OCI-LY7 (cell line): ENCODE measurements at regions not wholly inside any gene's neighbourhood (a gene's known extent, or its start where the extent isn't known, plus 50 kb on each side); places are given as distances from the start of the nearest gene placed in this dataset.
A peak's percentile ranks its signal among the peaks of the same experiment; 100 is the strongest.

ENCODE experiments used
- BruUV-seq: library from RNA; stranded (reverse); fragments of 400-500 nt; replicated peaks from 2 replicates; lab custom pipeline; 2021; lab: Mats Ljungman, UMichigan
- CTCF ChIA-PET: fragments of 300-600 bp; sonication (Branson Sonifier 250); formaldehyde crosslinking; loops from one replicate; lab custom pipeline; 2022; ENCODE audit warnings: antibody characterized with exemption; ENCODE audit not compliant: unreplicated experiment; lab: Charles Lee
- POLR2A ChIA-PET: fragments of 300-600 bp; sonication (Branson Sonifier 250); formaldehyde crosslinking; loops from one replicate; lab custom pipeline; 2022; ENCODE audit warnings: antibody characterized with exemption; lab: Charles Lee
- DNase-seq: peaks from one replicate; pipeline ENCODE4 v3.0.0-alpha.2; 2015; ENCODE audit warnings: low spot score
- H2AFZ ChIP-seq: fragments of 200-600 bp; sonication (generic), shearing (Covaris generic); 2 replicates; pipeline ENCODE4 v1.6.1; 2014; ENCODE audit warnings: mild to moderate bottlenecking, antibody characterized with exemption, low read length, moderate library complexity
- H3K27ac ChIP-seq: fragments of 200-600 bp; sonication (generic); 2 replicates; pipeline ENCODE4 v1.5.1; 2014; ENCODE audit warnings: mixed run types, low read depth, mild to moderate bottlenecking, moderate library complexity, low read length, inconsistent platforms; ENCODE audit not compliant: poor library complexity, severe bottlenecking
- H3K36me3 ChIP-seq: fragments of 200-600 bp; sonication (generic); 2 replicates; pipeline ENCODE4 v1.6.1; 2014; ENCODE audit warnings: mild to moderate bottlenecking, antibody characterized with exemption, low read length, moderate library complexity, mixed read lengths; ENCODE audit not compliant: insufficient read depth
- H3K4me1 ChIP-seq: fragments of 200-600 bp; sonication (generic); 2 replicates; pipeline ENCODE4 v1.5.1; 2014; ENCODE audit warnings: mild to moderate bottlenecking, low read length; ENCODE audit not compliant: insufficient read depth, poor library complexity, severe bottlenecking
- H3K4me2 ChIP-seq: fragments of 200-600 bp; sonication (generic); 2 replicates; pipeline ENCODE4 v1.6.1; 2014; ENCODE audit warnings: mild to moderate bottlenecking, low read length
- H3K4me3 ChIP-seq: fragments of 200-600 bp; sonication (generic); 2 replicates; pipeline ENCODE4 v1.5.1; 2014; ENCODE audit warnings: mild to moderate bottlenecking, low read depth, low read length; ENCODE audit not compliant: poor library complexity, severe bottlenecking
- H3K79me2 ChIP-seq: fragments of 200-600 bp; sonication (generic); 2 replicates; pipeline ENCODE4 v1.6.1; 2016; ENCODE audit warnings: low read depth, mild to moderate bottlenecking, low read length, moderate library complexity, mixed read lengths; ENCODE audit not compliant: insufficient read depth
- H3K9me2 ChIP-seq: fragments of 200-600 bp; sonication (generic); 2 replicates; pipeline ENCODE4 v1.6.1; 2016; ENCODE audit warnings: mild to moderate bottlenecking, low read length, mixed read lengths; ENCODE audit not compliant: insufficient read depth
- H3K9me3 ChIP-seq: fragments of 200-600 bp; sonication (generic); 2 replicates; pipeline ENCODE4 v1.6.1; 2014; ENCODE audit warnings: mild to moderate bottlenecking, mixed run types, low read length, mixed read lengths
- H4K20me1 ChIP-seq: fragments of 200-600 bp; sonication (generic); 2 replicates; pipeline ENCODE4 v1.6.1; 2014; ENCODE audit warnings: mild to moderate bottlenecking, antibody characterized with exemption, low read length, moderate library complexity, mixed read lengths; ENCODE audit not compliant: insufficient read depth
- EZH2phosphoT487 ChIP-seq: fragments of 200-600 bp; sonication (generic); IDR thresholded peaks from 2 replicates; pipeline ENCODE4 v1.6.1; 2018; ENCODE audit warnings: low read depth, borderline replicate concordance, mild to moderate bottlenecking, mixed run types, antibody characterized with exemption, low read length, moderate library complexity, mixed read lengths
- intact Hi-C: fragments of 100-400 bp; cut with micrococcal nuclease; formaldehyde crosslinking; loops from one replicate; pipeline ENCODE4 v1.10.0; 2022; ENCODE audit not compliant: unreplicated experiment
- TF ChIP-seq, protein P1 (sequence below): fragments of 200-600 bp; sonication (generic); conservative IDR thresholded peaks from 2 replicates; pipeline ENCODE4 v1.5.1; 2014; ENCODE audit warnings: mild to moderate bottlenecking, antibody characterized with exemption, low read length, moderate library complexity, mixed read lengths

DNA sequence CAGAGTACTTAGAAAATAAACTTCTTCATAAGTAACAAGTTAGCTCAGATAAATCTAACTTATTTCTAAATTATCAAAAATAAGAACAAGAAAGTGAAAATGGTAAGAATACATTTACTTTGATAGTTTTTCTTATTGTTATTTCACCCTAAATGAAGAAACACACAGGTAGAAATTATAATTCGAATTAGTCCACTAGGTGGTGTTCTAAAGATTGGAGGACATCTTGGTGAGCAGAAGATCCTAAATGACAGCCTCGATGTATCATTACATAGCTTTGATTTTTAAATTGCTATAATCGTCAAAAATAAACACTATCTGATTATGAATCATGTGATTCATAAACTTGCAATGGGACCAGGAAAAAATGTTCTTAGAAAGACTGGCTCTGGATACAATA is 280.8 kb upstream of the UBE2E2 start:
- Histone ChIP-seq H3K4me1 (no peaks in the 10 kb centered on the region), H3K4me2 (no peak overlapping the region), H3K4me3 (no peak overlapping the region), H3K9me3 (no peaks in the 10 kb centered on the region), H3K79me2 (no peaks in the 10 kb centered on the region), H3K36me3 (no peaks in the 10 kb centered on the region), H3K27ac (no peak overlapping the region), H3K9me2 (no peaks in the 10 kb centered on the region), H4K20me1 (no peaks in the 10 kb centered on the region), H2AFZ (no peak overlapping the region)
- POLR2A ChIA-PET, result no interaction called here
- intact Hi-C loops, result loop anchor here (10.0 kb wide), 1 partner anchor 882 kb away; the partner anchor contains the start of gene UBE2E1
- CTCF ChIA-PET, result no interaction called here
- DNase-seq, result peak; percentile 57
- TF ChIP-seq, protein P1, sequence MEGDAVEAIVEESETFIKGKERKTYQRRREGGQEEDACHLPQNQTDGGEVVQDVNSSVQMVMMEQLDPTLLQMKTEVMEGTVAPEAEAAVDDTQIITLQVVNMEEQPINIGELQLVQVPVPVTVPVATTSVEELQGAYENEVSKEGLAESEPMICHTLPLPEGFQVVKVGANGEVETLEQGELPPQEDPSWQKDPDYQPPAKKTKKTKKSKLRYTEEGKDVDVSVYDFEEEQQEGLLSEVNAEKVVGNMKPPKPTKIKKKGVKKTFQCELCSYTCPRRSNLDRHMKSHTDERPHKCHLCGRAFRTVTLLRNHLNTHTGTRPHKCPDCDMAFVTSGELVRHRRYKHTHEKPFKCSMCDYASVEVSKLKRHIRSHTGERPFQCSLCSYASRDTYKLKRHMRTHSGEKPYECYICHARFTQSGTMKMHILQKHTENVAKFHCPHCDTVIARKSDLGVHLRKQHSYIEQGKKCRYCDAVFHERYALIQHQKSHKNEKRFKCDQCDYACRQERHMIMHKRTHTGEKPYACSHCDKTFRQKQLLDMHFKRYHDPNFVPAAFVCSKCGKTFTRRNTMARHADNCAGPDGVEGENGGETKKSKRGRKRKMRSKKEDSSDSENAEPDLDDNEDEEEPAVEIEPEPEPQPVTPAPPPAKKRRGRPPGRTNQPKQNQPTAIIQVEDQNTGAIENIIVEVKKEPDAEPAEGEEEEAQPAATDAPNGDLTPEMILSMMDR, result peak; percentile 81
- TF ChIP-seq EZH2phosphoT487, result no peak
- no TSS peak for BruUV-seq

DNA sequence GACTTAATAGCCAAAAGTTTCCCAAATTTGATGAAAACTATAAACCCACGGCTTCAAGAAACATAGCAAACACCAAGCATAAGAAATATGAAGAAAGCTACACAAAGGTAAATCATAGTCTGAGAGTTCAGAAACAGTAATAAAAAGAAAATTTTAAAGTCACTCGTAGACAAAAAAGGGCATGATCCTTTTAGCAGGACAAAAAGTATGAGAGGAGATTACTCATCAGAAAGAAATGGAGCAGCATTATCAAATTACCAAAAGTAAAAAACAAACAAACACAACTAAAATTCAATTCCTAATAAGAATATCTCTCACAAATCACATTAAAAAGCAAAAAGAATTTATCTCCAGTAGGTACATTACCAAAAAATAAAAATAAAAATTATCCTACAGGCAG is 279.4 kb upstream of the UBE2E2 start:
- ChIA-PET POLR2A (no interaction called here), CTCF (no interaction called here)
- BruUV-seq, result no TSS peak
- no peaks in the 10 kb centered on the region for H3K79me2 ChIP-seq
- no peaks in the 10 kb centered on the region for H3K36me3 ChIP-seq
- no peak overlapping the region for H3K27ac ChIP-seq
- intact Hi-C loops, result loop anchor here (10.0 kb wide), 1 partner anchor 881 kb away; the partner anchor contains the start of gene UBE2E1
- TF ChIP-seq, protein P1, result no peak
- no peak for TF ChIP-seq EZH2phosphoT487
- no peak overlapping the region; the same call in 1 of the 2 replicates for H2AFZ ChIP-seq
- no peaks in the 10 kb centered on the region for H4K20me1 ChIP-seq
- no peak overlapping the region for H3K4me3 ChIP-seq
- H3K9me2 ChIP-seq, result no peaks in the 10 kb centered on the region
- DNase-seq, result no peak
- H3K4me1 ChIP-seq, result no peaks in the 10 kb centered on the region
- no peaks in the 10 kb centered on the region for H3K9me3 ChIP-seq
- no peak overlapping the region for H3K4me2 ChIP-seq

DNA sequence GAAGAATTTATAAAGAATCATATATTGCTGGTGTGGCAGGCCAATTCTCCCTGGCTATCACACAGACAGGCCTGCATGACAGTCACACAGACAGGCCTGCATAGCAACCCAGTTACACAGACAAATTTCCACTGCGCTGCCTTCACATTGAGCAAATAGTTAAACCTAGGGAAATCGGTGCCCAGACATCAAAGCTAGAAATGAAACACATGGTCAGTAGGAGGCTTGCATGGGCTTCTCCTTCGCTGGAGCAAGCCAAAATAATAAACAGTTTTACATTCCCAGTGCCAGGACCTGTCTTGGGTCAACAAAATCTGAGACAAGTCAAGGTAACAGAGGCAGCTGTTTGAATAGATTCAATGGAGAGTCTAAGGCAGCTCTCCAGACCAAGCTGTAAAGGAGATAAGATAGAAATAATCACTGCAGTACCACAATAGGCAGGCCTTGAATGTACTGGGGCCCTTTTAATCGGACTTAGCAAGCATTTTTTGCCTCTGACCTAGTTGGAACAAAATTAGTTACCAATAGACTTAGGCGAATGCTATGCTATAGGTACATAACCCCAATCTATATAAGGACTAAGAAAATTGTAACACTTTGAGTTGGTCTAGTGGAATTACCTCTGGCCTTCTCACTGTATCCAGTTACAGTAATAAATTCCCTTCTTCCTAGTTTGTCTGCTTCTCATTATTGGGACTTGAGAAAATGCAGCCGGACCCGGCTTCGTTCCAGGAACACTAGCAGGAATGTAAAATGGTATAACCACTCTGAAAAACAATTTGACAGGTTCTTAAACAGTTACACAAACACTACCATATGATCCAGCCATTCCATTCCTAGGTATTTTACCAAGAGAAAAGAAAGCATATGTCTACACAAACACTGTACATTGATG is 274.7 kb upstream of the UBE2E2 start:
- Histone ChIP-seq H3K4me1 (no peaks in the 10 kb centered on the region), H3K27ac (no peak overlapping the region), H3K9me3 (no peaks in the 10 kb centered on the region), H4K20me1 (no peaks in the 10 kb centered on the region), H3K4me2 (no peak overlapping the region), H3K9me2 (no peaks in the 10 kb centered on the region), H2AFZ (no peak overlapping the region), H3K4me3 (no peak overlapping the region), H3K79me2 (no peaks in the 10 kb centered on the region), H3K36me3 (no peaks in the 10 kb centered on the region)
- ChIA-PET CTCF (no interaction called here), POLR2A (no interaction called here)
- no peak for TF ChIP-seq EZH2phosphoT487
- TF ChIP-seq, protein P1, result no peak
- no TSS peak for BruUV-seq
- DNase-seq, result no peak
- intact Hi-C loops, result loop anchor here (10.0 kb wide), 1 partner anchor 876 kb away; the partner anchor contains the start of gene UBE2E1
